ENCODE measurements at regions not wholly inside any gene's neighbourhood (a gene's known extent, or its start where the extent isn't known, plus 50 kb on each side); places are given as distances from the start of the nearest gene placed in this dataset.
"Not testable (repeated sequence)": the region's sequence is repeated elsewhere in the genome, so short reads cannot be mapped to it uniquely, and the experiment has no call there.

- no peaks in the 10 kb centered on the region for H3K9me3 ChIP-seq (ENCODE audit: control insufficient read depth in 2 of 2, low read length in 2 of 2)
- H3K27me3 ChIP-seq (ENCODE audit: control insufficient read depth, insufficient read depth, low read length), result no peaks in the 10 kb centered on the region
- DNase-seq (no peak), ATAC-seq (ENCODE audit: low read depth in 2 of 2) (no peak)
- H3K4me1 Mint-ChIP-seq, result no peaks in the 10 kb centered on the region
- H3K27me3 Mint-ChIP-seq, result peaks cover 5% of the 10 kb centered on the region
- H3K27ac Mint-ChIP-seq, result no peak overlapping the region
- H3K4me3 Mint-ChIP-seq, result no peak overlapping the region
- no peaks in the 10 kb centered on the region for H3K36me3 Mint-ChIP-seq
- no peak overlapping the region for H3K4me3 ChIP-seq (ENCODE audit: low read depth, low read length)
- H3K36me3 ChIP-seq (ENCODE audit: control insufficient read depth, insufficient read depth, low read length), result no peaks in the 10 kb centered on the region
- peaks cover 0 to 8% (median 0%) of the 10 kb centered on the region in 7 donors for H3K9me3 Mint-ChIP-seq
- H3K4me1 ChIP-seq (ENCODE audit: control insufficient read depth, insufficient read depth, low read length, poor library complexity, severe bottlenecking), result no peaks in the 10 kb centered on the region
- no peak overlapping the region for H3K27ac ChIP-seq (ENCODE audit: insufficient read depth, low read length, poor library complexity, severe bottlenecking)
These were observed 112.3 kb upstream of the KRR1 start for GRCh38 chr12:75623631-75624154.

GRCh38 chr12:75622492-75622891 lies 111.1 kb upstream of the KRR1 start:
- no peak for DNase-seq
- Histone ChIP-seq H3K27me3 (ENCODE audit: control insufficient read depth, insufficient read depth, low read length) (no peaks in the 10 kb centered on the region), H3K36me3 (ENCODE audit: control insufficient read depth, insufficient read depth, low read length) (no peaks in the 10 kb centered on the region), H3K27ac (ENCODE audit: insufficient read depth, low read length, poor library complexity, severe bottlenecking) (no peak overlapping the region), H3K4me1 (ENCODE audit: control insufficient read depth, insufficient read depth, low read length, poor library complexity, severe bottlenecking) (no peaks in the 10 kb centered on the region), H3K4me3 (ENCODE audit: low read depth, low read length) (no peak overlapping the region), H3K9me3 (ENCODE audit: control insufficient read depth in 2 of 2, low read length in 2 of 2) (no peaks in the 10 kb centered on the region)
- no peaks in the 10 kb centered on the region for H3K4me1 Mint-ChIP-seq
- H3K27ac Mint-ChIP-seq, result no peak overlapping the region
- peaks cover 0 to 8% (median 4%) of the 10 kb centered on the region in 7 donors for H3K9me3 Mint-ChIP-seq
- no peaks in the 10 kb centered on the region for H3K36me3 Mint-ChIP-seq
- peaks cover 8% of the 10 kb centered on the region for H3K27me3 Mint-ChIP-seq
- no peak for ATAC-seq (ENCODE audit: low read depth in 2 of 2)
- H3K4me3 Mint-ChIP-seq, result no peak overlapping the region

GRCh38 chr12:75614396-75614795 lies 103.0 kb upstream of the KRR1 start:
- not testable (repeated sequence) for ATAC-seq (ENCODE audit: low read depth in 2 of 2); H3K4me3 ChIP-seq (ENCODE audit: low read depth, low read length); H3K27ac ChIP-seq (ENCODE audit: insufficient read depth, low read length, poor library complexity, severe bottlenecking); H3K4me1 ChIP-seq (ENCODE audit: control insufficient read depth, insufficient read depth, low read length, poor library complexity, severe bottlenecking); H3K4me1 Mint-ChIP-seq; H3K27me3 ChIP-seq (ENCODE audit: control insufficient read depth, insufficient read depth, low read length); DNase-seq; H3K4me3 Mint-ChIP-seq; H3K36me3 ChIP-seq (ENCODE audit: control insufficient read depth, insufficient read depth, low read length); H3K27ac Mint-ChIP-seq; H3K36me3 Mint-ChIP-seq; H3K9me3 ChIP-seq (ENCODE audit: control insufficient read depth in 2 of 2, low read length in 2 of 2)
- Mint-ChIP-seq H3K9me3 (peaks cover 2 to 14% (median 7%) of the 10 kb centered on the region in 7 donors), H3K27me3 (peaks cover 42% of the 10 kb centered on the region)

- Mint-ChIP-seq H3K4me3 (no peak overlapping the region), H3K4me1 (no peaks in the 10 kb centered on the region), H3K27ac (no peak overlapping the region), H3K36me3 (no peaks in the 10 kb centered on the region), H3K27me3 (peaks cover 42% of the 10 kb centered on the region), H3K9me3 (peaks cover 2 to 13% (median 4%) of the 10 kb centered on the region in 7 donors)
- DNase-seq (no peak), ATAC-seq (ENCODE audit: low read depth in 2 of 2) (no peak)
- Histone ChIP-seq H3K4me1 (ENCODE audit: control insufficient read depth, insufficient read depth, low read length, poor library complexity, severe bottlenecking) (no peaks in the 10 kb centered on the region), H3K4me3 (ENCODE audit: low read depth, low read length) (no peak overlapping the region), H3K27me3 (ENCODE audit: control insufficient read depth, insufficient read depth, low read length) (peaks cover 9% of the 10 kb centered on the region), H3K9me3 (ENCODE audit: control insufficient read depth in 2 of 2, low read length in 2 of 2) (no peaks in the 10 kb centered on the region), H3K27ac (ENCODE audit: insufficient read depth, low read length, poor library complexity, severe bottlenecking) (no peak overlapping the region), H3K36me3 (ENCODE audit: control insufficient read depth, insufficient read depth, low read length) (no peaks in the 10 kb centered on the region)
These were observed 102.6 kb upstream of the KRR1 start for GRCh38 chr12:75613981-75614380.

- ATAC-seq (ENCODE audit: low read depth in 2 of 2), result no peak
- no peaks in the 10 kb centered on the region for H3K4me1 Mint-ChIP-seq
- no peaks in the 10 kb centered on the region for H3K36me3 ChIP-seq (ENCODE audit: control insufficient read depth, insufficient read depth, low read length)
- no peak for DNase-seq
- no peak overlapping the region for H3K27ac Mint-ChIP-seq
- peaks cover 2 to 10% (median 4%) of the 10 kb centered on the region in 7 donors for H3K9me3 Mint-ChIP-seq
- H3K4me3 Mint-ChIP-seq, result no peak overlapping the region
- H3K36me3 Mint-ChIP-seq, result no peaks in the 10 kb centered on the region
- H3K27me3 Mint-ChIP-seq, result peaks cover 36% of the 10 kb centered on the region
- H3K4me1 ChIP-seq (ENCODE audit: control insufficient read depth, insufficient read depth, low read length, poor library complexity, severe bottlenecking), result no peaks in the 10 kb centered on the region
- no peaks in the 10 kb centered on the region for H3K9me3 ChIP-seq (ENCODE audit: control insufficient read depth in 2 of 2, low read length in 2 of 2)
- H3K27me3 ChIP-seq (ENCODE audit: control insufficient read depth, insufficient read depth, low read length), result peaks cover 9% of the 10 kb centered on the region
- no peak overlapping the region for H3K27ac ChIP-seq (ENCODE audit: insufficient read depth, low read length, poor library complexity, severe bottlenecking)
- no peak overlapping the region for H3K4me3 ChIP-seq (ENCODE audit: low read depth, low read length)
These were observed 99.6 kb upstream of the KRR1 start for GRCh38 chr12:75611041-75611440.

- Mint-ChIP-seq H3K27ac (no peak overlapping the region), H3K27me3 (peaks cover 14% of the 10 kb centered on the region), H3K9me3 (no peaks in the 10 kb centered on the region), H3K4me1 (no peaks in the 10 kb centered on the region), H3K36me3 (no peaks in the 10 kb centered on the region), H3K4me3 (no peak overlapping the region)
- Histone ChIP-seq H3K4me1 (ENCODE audit: control insufficient read depth, insufficient read depth, low read length, poor library complexity, severe bottlenecking) (no peaks in the 10 kb centered on the region), H3K36me3 (ENCODE audit: control insufficient read depth, insufficient read depth, low read length) (no peaks in the 10 kb centered on the region), H3K27me3 (ENCODE audit: control insufficient read depth, insufficient read depth, low read length) (no peaks in the 10 kb centered on the region), H3K4me3 (ENCODE audit: low read depth, low read length) (no peak overlapping the region), H3K9me3 (ENCODE audit: control insufficient read depth in 2 of 2, low read length in 2 of 2) (no peaks in the 10 kb centered on the region), H3K27ac (ENCODE audit: insufficient read depth, low read length, poor library complexity, severe bottlenecking) (no peak overlapping the region)
- DNase-seq (no peak), ATAC-seq (ENCODE audit: low read depth in 2 of 2) (no peak)
These were observed 95.5 kb upstream of the KRR1 start for GRCh38 chr12:75606956-75607355.

GRCh38 chr12:75606151-75606550 lies 94.7 kb upstream of the KRR1 start:
- H3K9me3 Mint-ChIP-seq, result no peaks in the 10 kb centered on the region
- no peak overlapping the region for H3K27ac Mint-ChIP-seq
- peaks cover 18% of the 10 kb centered on the region for H3K27me3 Mint-ChIP-seq
- H3K4me1 Mint-ChIP-seq, result no peaks in the 10 kb centered on the region
- DNase-seq, result no peak
- Histone ChIP-seq H3K4me1 (ENCODE audit: control insufficient read depth, insufficient read depth, low read length, poor library complexity, severe bottlenecking) (no peaks in the 10 kb centered on the region), H3K27me3 (ENCODE audit: control insufficient read depth, insufficient read depth, low read length) (no peaks in the 10 kb centered on the region), H3K9me3 (ENCODE audit: control insufficient read depth in 2 of 2, low read length in 2 of 2) (no peaks in the 10 kb centered on the region), H3K36me3 (ENCODE audit: control insufficient read depth, insufficient read depth, low read length) (no peaks in the 10 kb centered on the region), H3K4me3 (ENCODE audit: low read depth, low read length) (no peak overlapping the region), H3K27ac (ENCODE audit: insufficient read depth, low read length, poor library complexity, severe bottlenecking) (no peak overlapping the region)
- ATAC-seq (ENCODE audit: low read depth in 2 of 2), result no peak
- H3K36me3 Mint-ChIP-seq, result no peaks in the 10 kb centered on the region
- H3K4me3 Mint-ChIP-seq, result peak overlapping the region in 1 of 4 donors; percentile 65

GRCh38 chr12:75603475-75603874 lies 92.1 kb upstream of the KRR1 start:
- no peaks in the 10 kb centered on the region for H3K9me3 ChIP-seq (ENCODE audit: control insufficient read depth in 2 of 2, low read length in 2 of 2)
- H3K9me3 Mint-ChIP-seq, result peaks cover 0 to 3% (median 0%) of the 10 kb centered on the region in 7 donors
- no peak overlapping the region for H3K27ac ChIP-seq (ENCODE audit: insufficient read depth, low read length, poor library complexity, severe bottlenecking)
- ATAC-seq (ENCODE audit: low read depth in 2 of 2), result no peak
- H3K4me3 ChIP-seq (ENCODE audit: low read depth, low read length), result no peak overlapping the region
- H3K36me3 ChIP-seq (ENCODE audit: control insufficient read depth, insufficient read depth, low read length), result no peaks in the 10 kb centered on the region
- H3K4me1 Mint-ChIP-seq, result no peaks in the 10 kb centered on the region
- DNase-seq, result no peak
- H3K27me3 ChIP-seq (ENCODE audit: control insufficient read depth, insufficient read depth, low read length), result no peaks in the 10 kb centered on the region
- H3K27me3 Mint-ChIP-seq, result peaks cover 15% of the 10 kb centered on the region
- no peak overlapping the region for H3K27ac Mint-ChIP-seq
- no peaks in the 10 kb centered on the region for H3K4me1 ChIP-seq (ENCODE audit: control insufficient read depth, insufficient read depth, low read length, poor library complexity, severe bottlenecking)
- H3K4me3 Mint-ChIP-seq, result no peak overlapping the region
- no peaks in the 10 kb centered on the region for H3K36me3 Mint-ChIP-seq

Measured in CD4-positive, CD25-positive, alpha-beta regulatory T cell (primary cell).